ENCODE measurements at regions not wholly inside any gene's neighbourhood (a gene's known extent, or its start where the extent isn't known, plus 50 kb on each side); places are given as distances from the start of the nearest gene placed in this dataset.

GRCh38 chr13:107097916-107098315 is 530.0 kb upstream of the ARGLU1 start:
- H3K9me3 ChIP-seq: no peaks in the 10 kb centered on the region
- WGBS (ENCODE audit: low lambda C conversion rate): 77% methylated on average over 7 of the region's 7 CpGs
- H3K9ac ChIP-seq: no peak overlapping the region
- H3F3A ChIP-seq (replicated peaks; ENCODE audit: insufficient read depth): no peaks in the 10 kb centered on the region
- no peak overlapping the region for H3K4me3 ChIP-seq (ENCODE audit: low read depth in 2 of 2, low read length in 1 of 2)
- DNase-seq: no peak
- H3K36me3 ChIP-seq (replicated peaks in 1 of 2; ENCODE audit: control insufficient read depth in 1 of 2, insufficient read depth in 2 of 2, low read length in 1 of 2): no peaks in the 10 kb centered on the region
- CTCF ChIA-PET: interaction anchor here (1.5 kb wide), 1 partner anchor 12 kb away, joined by 4 read pairs; no protein-coding TSS in a partner anchor
- no peaks in the 10 kb centered on the region for H3K4me1 ChIP-seq (ENCODE audit: control insufficient read depth in 1 of 2, insufficient read depth in 2 of 2, low read depth in 1 of 2, low read length in 1 of 2)
- no peak overlapping the region for H3K4me2 ChIP-seq
- no peaks in the 10 kb centered on the region for H3K9me2 ChIP-seq
- no peaks in the 10 kb centered on the region for H4K20me1 ChIP-seq (ENCODE audit: insufficient read depth)
- TF ChIP-seq SIN3A (IDR thresholded peaks at IDR 0.05; ENCODE audit: borderline replicate concordance, low read depth, low read length): no peak
- H3K27me3 ChIP-seq (ENCODE audit: insufficient read depth): no peaks in the 10 kb centered on the region
- no peak overlapping the region for H2AFZ ChIP-seq (ENCODE audit: low read depth)
- H3K79me2 ChIP-seq (ENCODE audit: insufficient read depth): no peaks in the 10 kb centered on the region
- no peak overlapping the region for H3K27ac ChIP-seq (ENCODE audit: low read depth in 2 of 2, low read length in 1 of 2)
- POLR2A ChIA-PET: no interaction called here

GRCh38 chr13:107095876-107096275 is 527.9 kb upstream of the ARGLU1 start:
- H3K4me3 ChIP-seq (ENCODE audit: low read depth in 2 of 2, low read length in 1 of 2): no peak overlapping the region
- H3F3A ChIP-seq (replicated peaks; ENCODE audit: insufficient read depth): no peaks in the 10 kb centered on the region
- H3K79me2 ChIP-seq (ENCODE audit: insufficient read depth): no peaks in the 10 kb centered on the region
- no peaks in the 10 kb centered on the region for H3K27me3 ChIP-seq (ENCODE audit: insufficient read depth)
- ChIA-PET POLR2A (no interaction called here), CTCF (no interaction called here)
- TF ChIP-seq REST (IDR thresholded peaks at IDR 0.05; ENCODE audit: low read depth, low read length) (no peak), TEAD4 (IDR thresholded peaks at IDR 0.05; ENCODE audit: borderline replicate concordance, insufficient read depth) (no peak), FOSL2 (IDR thresholded peaks at IDR 0.05; ENCODE audit: borderline replicate concordance, low read depth) (no peak)
- no peaks in the 10 kb centered on the region for H3K4me1 ChIP-seq (ENCODE audit: control insufficient read depth in 1 of 2, insufficient read depth in 2 of 2, low read depth in 1 of 2, low read length in 1 of 2)
- no peaks in the 10 kb centered on the region for H3K9me3 ChIP-seq
- no peaks in the 10 kb centered on the region for H3K36me3 ChIP-seq (replicated peaks in 1 of 2; ENCODE audit: control insufficient read depth in 1 of 2, insufficient read depth in 2 of 2, low read length in 1 of 2)
- no peak overlapping the region for H2AFZ ChIP-seq (ENCODE audit: low read depth)
- 19% methylated on average over 2 of the region's 2 CpGs for WGBS (ENCODE audit: low lambda C conversion rate)
- H3K27ac ChIP-seq (ENCODE audit: low read depth in 2 of 2, low read length in 1 of 2): no peak overlapping the region
- no peak overlapping the region for H3K9ac ChIP-seq
- no peak overlapping the region for H3K4me2 ChIP-seq
- no peaks in the 10 kb centered on the region for H4K20me1 ChIP-seq (ENCODE audit: insufficient read depth)
- no peak for DNase-seq
- no peaks in the 10 kb centered on the region for H3K9me2 ChIP-seq

DNA sequence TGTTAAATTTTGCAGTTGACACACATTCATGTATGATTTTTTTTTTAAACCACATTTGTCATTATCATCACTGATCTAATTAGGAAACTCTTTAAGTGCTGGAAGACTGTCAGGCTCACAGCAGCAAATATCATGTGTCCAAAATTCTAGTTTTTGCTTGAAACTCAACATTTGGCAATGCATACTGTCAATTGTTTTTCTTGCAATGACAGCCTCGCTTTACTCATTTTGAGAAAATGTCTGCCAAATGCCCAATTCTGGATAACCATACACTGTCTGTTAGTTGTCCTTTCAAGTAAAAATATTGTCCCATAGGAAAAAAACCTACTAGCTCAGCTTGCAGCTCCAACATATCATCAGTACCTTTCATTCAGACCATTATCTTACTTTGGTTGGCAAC is 523.9 kb upstream of the ARGLU1 start:
- no peaks in the 10 kb centered on the region for H3K9me3 ChIP-seq
- POLR2A ChIA-PET: no interaction called here
- no peaks in the 10 kb centered on the region for H3K36me3 ChIP-seq (replicated peaks in 1 of 2; ENCODE audit: control insufficient read depth in 1 of 2, insufficient read depth in 2 of 2, low read length in 1 of 2)
- no peak overlapping the region for H3K4me2 ChIP-seq
- H3K27ac ChIP-seq (ENCODE audit: low read depth in 2 of 2, low read length in 1 of 2): no peak overlapping the region
- WGBS (ENCODE audit: low lambda C conversion rate): 32% methylated on average over 1 of the region's 1 CpG
- DNase-seq: no peak
- H3K4me1 ChIP-seq (ENCODE audit: control insufficient read depth in 1 of 2, insufficient read depth in 2 of 2, low read depth in 1 of 2, low read length in 1 of 2): no peaks in the 10 kb centered on the region
- H3K27me3 ChIP-seq (ENCODE audit: insufficient read depth): no peaks in the 10 kb centered on the region
- H2AFZ ChIP-seq (ENCODE audit: low read depth): no peak overlapping the region
- no peaks in the 10 kb centered on the region for H3K79me2 ChIP-seq (ENCODE audit: insufficient read depth)
- H3K9ac ChIP-seq: no peak overlapping the region
- no peaks in the 10 kb centered on the region for H4K20me1 ChIP-seq (ENCODE audit: insufficient read depth)
- H3K4me3 ChIP-seq (ENCODE audit: low read depth in 2 of 2, low read length in 1 of 2): no peak overlapping the region
- H3K9me2 ChIP-seq: no peaks in the 10 kb centered on the region
- no peaks in the 10 kb centered on the region for H3F3A ChIP-seq (replicated peaks; ENCODE audit: insufficient read depth)
- CTCF ChIA-PET: no interaction called here
- TF ChIP-seq MAX (IDR thresholded peaks at IDR 0.05; ENCODE audit: low read depth) (no peak), PBX3 (IDR thresholded peaks at IDR 0.05) (no peak), FOXJ3 (CRISPR knock-in tag; IDR thresholded peaks at IDR 0.05) (no peak), ZBTB33 (IDR thresholded peaks at IDR 0.05; ENCODE audit: borderline replicate concordance, low read depth) (no peak), EZH2phosphoT487 (IDR thresholded peaks at IDR 0.05; ENCODE audit: borderline replicate concordance, low read depth) (no peak), CHD2 (IDR thresholded peaks at IDR 0.05; ENCODE audit: low read length, partially characterized antibody) (no peak), RFX5 (IDR thresholded peaks at IDR 0.05; ENCODE audit: low read length) (no peak), USF1 (IDR thresholded peaks at IDR 0.05; ENCODE audit: borderline replicate concordance, low read depth) (no peak), EP300 (IDR thresholded peaks at IDR 0.05; ENCODE audit: borderline replicate concordance in 1 of 2, low read depth in 1 of 2, low read length in 1 of 2) (no peak), JUND (IDR thresholded peaks at IDR 0.05) (no peak), RCOR1 (IDR thresholded peaks at IDR 0.05; ENCODE audit: low read length) (no peak)
